Astrocyte of the hippocampus (primary cell): ENCODE measurements at regions not wholly inside any gene's neighbourhood (a gene's known extent, or its start where the extent isn't known, plus 50 kb on each side); places are given as distances from the start of the nearest gene placed in this dataset.
"Not testable (repeated sequence)": the region's sequence is repeated elsewhere in the genome, so short reads cannot be mapped to it uniquely, and the experiment has no call there.

Experiments
- DNase-seq: peaks from one replicate; pipeline ENCODE4 v3.0.0; 2011; ENCODE audit warnings: low read depth, low spot score

DNA sequence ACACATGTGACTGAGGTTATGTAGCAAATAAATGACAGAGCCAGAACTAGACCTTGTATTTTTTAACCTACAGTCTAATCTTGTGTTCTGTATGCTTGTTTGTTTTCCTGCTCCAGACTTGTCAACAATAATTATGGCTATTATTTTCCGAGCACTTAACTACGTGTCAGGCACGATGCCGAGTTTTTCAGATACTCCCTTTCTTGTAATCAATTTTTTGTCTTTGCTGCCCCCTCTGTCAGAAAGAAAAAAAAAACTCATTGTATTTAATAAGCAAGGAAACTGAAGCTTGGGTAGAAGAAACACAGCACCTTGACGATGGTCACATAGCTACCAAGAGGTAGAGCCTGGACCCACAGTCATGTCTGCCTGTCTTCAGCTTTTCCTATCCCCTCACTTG, 95.7 kb upstream of the TRIM77 start:
- DNase-seq = peak; percentile 24

DNA sequence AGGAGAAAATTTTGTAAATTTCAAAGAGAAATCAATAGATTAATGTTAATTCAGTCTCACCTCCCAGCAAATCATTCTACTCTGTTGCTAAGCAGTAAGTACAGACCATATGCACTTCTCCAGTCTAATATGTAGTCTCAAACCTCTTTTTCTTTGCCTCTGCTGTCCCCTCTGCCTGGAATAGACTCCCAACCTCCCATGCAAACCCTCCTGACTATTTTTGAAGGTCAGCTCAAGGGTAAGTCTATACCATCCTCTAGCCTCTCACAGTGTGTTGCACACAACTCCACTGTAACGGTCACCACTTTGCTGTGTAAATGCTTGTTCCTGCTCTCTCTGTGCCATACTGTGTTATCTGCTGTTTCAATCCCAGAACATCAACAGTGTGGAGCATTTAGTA, 94.5 kb upstream of the TRIM77 start:
- not testable (repeated sequence) for DNase-seq

- DNase-seq = peak; percentile 45
Observed at GRCh38 chr11:89616161-89616560, 93.9 kb upstream of the TRIM77 start.

- DNase-seq = peak; percentile 38
Observed at GRCh38 chr11:89616999-89617602, 93.0 kb upstream of the TRIM77 start.

DNA sequence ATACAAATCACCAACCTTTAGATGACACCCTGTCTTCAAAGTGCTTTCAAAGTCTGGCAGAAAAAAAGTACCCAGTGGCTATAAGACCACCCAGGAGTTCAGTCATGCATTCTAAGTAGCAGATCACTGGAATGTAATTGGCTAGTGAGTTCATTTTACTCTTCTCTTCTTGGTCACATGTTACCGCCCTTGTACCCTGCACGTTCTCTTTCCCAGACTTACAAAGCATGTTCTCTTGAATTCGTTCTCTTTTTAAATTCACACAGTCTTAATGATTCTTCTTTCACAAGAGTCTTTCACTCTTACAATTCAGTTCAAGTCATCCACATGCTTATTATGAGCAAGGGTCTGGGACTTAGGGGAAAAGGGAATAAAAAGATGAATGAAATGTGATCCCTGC, 89.4 kb upstream of the TRIM77 start:
- DNase-seq = not testable (repeated sequence)

DNA sequence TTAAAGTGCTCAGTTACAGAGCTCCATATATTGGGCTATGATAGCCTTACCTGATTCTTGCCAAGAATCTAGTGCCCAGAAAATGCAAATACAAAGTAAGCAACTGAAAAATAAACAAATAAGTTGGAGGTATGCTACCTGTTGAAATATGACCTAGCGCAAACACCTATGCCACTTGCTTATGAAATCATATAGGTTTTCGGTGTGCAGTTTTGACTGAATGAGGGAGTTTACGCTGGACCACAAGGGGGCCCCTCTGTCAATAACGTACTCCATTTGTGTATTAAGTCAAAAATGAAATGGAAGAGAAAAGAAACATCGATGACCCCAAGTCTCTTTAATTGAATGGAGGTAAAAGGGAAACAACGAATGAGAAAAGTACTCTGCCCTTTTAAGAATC, 84.9 kb upstream of the TRIM77 start:
- DNase-seq = no peak

DNA sequence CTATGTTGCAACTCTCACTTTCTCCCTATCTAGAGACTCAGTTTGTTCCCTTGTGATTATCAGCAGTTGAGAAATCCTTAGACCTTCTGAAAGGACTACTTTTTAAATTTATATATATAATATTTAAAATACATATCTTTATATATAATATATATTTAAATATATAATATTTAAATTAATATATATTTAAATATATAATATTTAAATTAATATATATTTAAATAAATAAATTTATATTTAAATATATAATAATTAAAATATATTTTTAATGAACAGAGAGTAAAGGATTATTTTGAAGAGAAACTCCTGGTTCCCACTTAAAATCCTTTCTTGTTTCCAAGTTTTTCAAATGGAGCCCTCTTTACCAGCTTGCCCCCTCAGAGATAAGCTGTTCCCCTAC, 83.7 kb upstream of the TRIM77 start:
- DNase-seq = no peak

DNA sequence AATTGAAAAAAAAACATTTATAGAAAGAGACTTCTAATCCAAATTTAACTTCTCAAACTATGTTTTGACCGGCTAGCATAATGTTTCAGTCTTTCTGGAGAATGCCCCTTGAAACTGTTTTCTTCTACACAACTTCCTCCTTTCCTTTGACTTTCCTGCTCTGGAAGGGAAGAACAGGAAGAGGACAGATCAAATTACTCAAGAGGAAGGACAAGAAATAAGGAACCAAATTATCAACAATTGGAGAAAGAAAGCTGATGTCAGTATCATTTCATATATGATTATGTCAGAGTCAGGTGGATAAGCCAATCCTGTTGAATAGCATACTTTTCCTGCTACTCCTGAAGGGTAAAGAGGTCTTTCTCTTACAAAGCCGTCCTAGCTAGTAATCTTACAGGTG, 83.2 kb upstream of the TRIM77 start:
- DNase-seq = not testable (repeated sequence)

DNA sequence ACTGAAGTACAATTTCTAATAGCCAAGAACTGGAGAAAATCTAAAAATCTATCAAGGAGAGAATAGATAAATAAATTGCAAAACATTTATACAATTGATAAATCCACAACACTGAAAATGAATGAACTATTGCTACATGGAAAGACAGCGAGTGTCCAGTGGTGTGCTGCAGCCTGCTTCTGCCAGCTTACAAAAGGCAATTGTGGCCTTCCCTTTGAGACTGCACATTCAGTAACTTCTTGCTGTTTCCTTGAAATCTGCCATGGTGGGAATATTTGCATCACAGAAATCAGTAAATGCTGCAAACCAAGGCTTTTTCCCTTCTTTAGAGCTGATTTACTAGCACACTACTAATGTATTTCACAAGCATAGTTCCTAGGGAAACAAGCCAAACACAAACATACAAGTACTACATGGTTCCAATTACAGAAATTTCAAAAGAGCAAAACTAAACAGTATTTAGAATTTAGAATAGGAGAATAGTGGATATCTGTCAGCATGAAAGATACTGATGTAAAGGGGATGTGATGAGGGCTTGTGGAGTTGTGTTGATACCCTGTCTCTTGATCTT, 76.9 kb upstream of the TRIM77 start:
- no peak for DNase-seq

DNA sequence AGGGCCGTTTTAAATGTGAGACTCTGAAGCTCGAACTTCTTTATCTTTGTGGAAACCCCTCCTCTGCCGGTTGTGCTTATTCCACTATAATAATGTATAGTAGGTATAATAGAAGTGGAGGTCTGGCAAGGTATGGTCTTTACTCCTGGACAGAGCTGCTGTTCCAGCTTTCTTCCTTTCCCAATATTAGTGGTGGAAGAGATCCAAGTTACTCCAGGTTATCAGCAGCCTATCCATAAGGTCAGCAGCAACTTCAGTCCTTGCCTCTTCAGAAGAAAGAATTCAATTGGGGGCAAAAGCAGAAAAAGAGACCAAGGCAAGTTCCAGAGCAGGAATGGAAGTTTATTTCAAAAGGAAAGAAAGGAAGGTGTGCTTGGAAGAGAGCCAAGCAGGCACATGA, 69.3 kb upstream of the TRIM77 start:
- not testable (repeated sequence) for DNase-seq

GRCh38 chr11:89648232-89648631, 61.9 kb upstream of the TRIM77 start:
- not testable (repeated sequence) for DNase-seq

DNA sequence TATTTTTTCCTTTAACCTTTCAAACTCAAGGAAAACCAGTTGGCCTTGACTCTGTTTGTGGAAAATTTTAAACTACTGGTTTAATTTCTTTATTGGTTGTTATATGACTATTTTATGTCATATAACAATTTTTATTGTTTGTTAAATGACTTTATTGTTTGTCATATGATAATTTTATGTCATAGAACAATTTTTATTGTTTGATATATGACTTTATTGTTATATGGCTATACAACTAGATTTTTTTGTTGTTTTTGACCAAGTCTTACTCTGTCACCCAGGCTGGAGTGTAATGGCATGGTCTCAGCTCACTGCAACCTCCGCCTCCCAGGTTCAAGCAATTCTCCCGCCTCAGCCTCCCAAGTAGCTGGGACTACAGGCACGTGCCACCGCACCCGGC, 61.1 kb upstream of the TRIM77 start:
- not testable (repeated sequence) for DNase-seq

DNA sequence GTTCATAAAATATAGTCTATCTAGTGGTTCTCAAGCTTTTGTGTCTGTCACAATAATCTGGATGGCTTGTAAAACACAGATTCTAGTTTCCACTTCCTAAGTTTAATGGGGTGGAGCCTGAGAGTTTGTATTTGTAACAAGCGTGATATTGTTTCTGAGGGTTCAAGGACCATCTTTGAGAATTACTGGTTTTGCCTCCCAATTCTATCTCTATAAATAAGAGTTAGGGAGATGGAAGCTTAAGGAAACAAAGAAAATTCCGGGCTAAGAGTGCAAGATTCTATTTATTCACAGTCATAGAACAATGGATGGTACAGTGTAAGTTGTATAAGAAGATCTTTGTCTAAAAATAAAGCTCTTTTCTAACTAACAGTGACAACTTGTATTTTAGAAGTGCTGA, 55.4 kb upstream of the TRIM77 start:
- DNase-seq = not testable (repeated sequence)

GRCh38 chr11:89658767-89659166, 51.3 kb upstream of the TRIM77 start:
- DNase-seq = not testable (repeated sequence)

DNA sequence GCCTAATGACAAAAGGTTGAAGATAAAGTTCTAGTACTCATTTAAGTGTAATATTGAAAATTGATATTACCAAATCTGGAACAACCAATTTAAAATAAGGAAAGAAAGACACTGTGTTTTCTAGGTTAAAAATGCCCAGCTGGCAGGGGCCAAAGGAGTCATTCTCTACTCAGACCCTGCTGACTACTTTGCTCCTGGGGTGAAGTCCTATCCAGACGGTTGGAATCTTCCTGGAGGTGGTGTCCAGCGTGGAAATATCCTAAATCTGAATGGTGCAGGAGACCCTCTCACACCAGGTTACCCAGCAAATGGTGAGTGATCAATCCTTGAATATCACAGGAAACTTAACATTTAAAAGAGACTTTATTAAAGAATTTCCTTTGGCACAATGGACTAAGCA, 50.7 kb upstream of the TRIM77 start:
- DNase-seq = not testable (repeated sequence)

- DNase-seq = no peak
Observed at GRCh38 chr11:89660234-89660633, 49.9 kb upstream of the TRIM77 start.
